Panc1 (cell line): ENCODE measurements at regions not wholly inside any gene's neighbourhood (a gene's known extent, or its start where the extent isn't known, plus 50 kb on each side); places are given as distances from the start of the nearest gene placed in this dataset.

ENCODE experiments used
- ATAC-seq: fragments of 200-7000 bp; cut with Tn5 transposase; 2 replicates; pipeline ENCODE4 v1.9.1; 2020; ENCODE audit warnings: mild to moderate bottlenecking, moderate library complexity
- BruUV-seq: library from RNA; stranded (reverse); fragments of 400-500 nt; replicated peaks from 2 replicates; lab custom pipeline; 2021; lab: Mats Ljungman, UMichigan
- CTCF ChIA-PET: fragments of 300-600 bp; sonication (Branson Sonifier 250); formaldehyde crosslinking; loops from one replicate; lab custom pipeline; 2022; ENCODE audit warnings: antibody characterized with exemption; lab: Charles Lee
- POLR2A ChIA-PET: fragments of 300-600 bp; sonication (Branson Sonifier 250); formaldehyde crosslinking; loops from one replicate; lab custom pipeline; 2022; ENCODE audit warnings: antibody characterized with exemption; lab: Charles Lee
- DNase-seq: peaks from one replicate; pipeline ENCODE4 v3.0.0-alpha.2; 2010; ENCODE audit warnings: low read depth, low spot score
- H3K27ac ChIP-seq: 2 replicates; pipeline ENCODE4 v1.5.1; 2011; ENCODE audit warnings: mild to moderate bottlenecking, low read length, inconsistent platforms
- H3K27me3 ChIP-seq: fragments of 200-500 bp; sonication (Bioruptor generic); 2 replicates; pipeline ENCODE4 v1.6.0; 2014; ENCODE audit warnings: low read length, inconsistent platforms; ENCODE audit not compliant: control insufficient read depth, insufficient read depth
- H3K36me3 ChIP-seq: fragments of 200-500 bp; sonication (Bioruptor generic); 2 replicates; pipeline ENCODE4 v1.5.1; 2014; ENCODE audit warnings: inconsistent platforms, mild to moderate bottlenecking, low read length, moderate library complexity; ENCODE audit not compliant: control insufficient read depth, insufficient read depth
- H3K4me1 ChIP-seq: 2 replicates; pipeline ENCODE4 v1.5.1; 2011; ENCODE audit warnings: inconsistent platforms, mild to moderate bottlenecking, low read length, moderate library complexity; ENCODE audit not compliant: control insufficient read depth, insufficient read depth
- H3K4me3 ChIP-seq, 2 experiments: 2 replicates each; pipeline ENCODE4 v1.5.1; 2011 to 2012; ENCODE audit warnings: low read depth in 2 of 2, low read length in 2 of 2, mild to moderate bottlenecking in 2 of 2, inconsistent platforms in 1 of 2, moderate library complexity in 1 of 2
- H3K9me3 ChIP-seq: fragments of 200-500 bp; sonication (Bioruptor generic); 2 replicates; pipeline ENCODE4 v1.5.1; 2014; ENCODE audit warnings: low read depth, mild to moderate bottlenecking, inconsistent platforms, low read length, moderate library complexity; ENCODE audit not compliant: control insufficient read depth, insufficient read depth
- CTCF ChIP-seq: fragments of 450-650 bp; IDR thresholded peaks from 2 replicates; pipeline ENCODE4 v1.5.1; 2017; ENCODE audit warnings: mild to moderate bottlenecking
- POLR2AphosphoS5 ChIP-seq: IDR thresholded peaks from 2 replicates; pipeline ENCODE4 v1.6.1; 2012; ENCODE audit warnings: mild to moderate bottlenecking, low read depth, low read length, moderate library complexity
- SIN3A ChIP-seq: IDR thresholded peaks from 2 replicates; pipeline ENCODE4 v1.6.1; 2012; ENCODE audit warnings: low read depth, mild to moderate bottlenecking, low read length, moderate library complexity, borderline replicate concordance; ENCODE audit not compliant: insufficient read depth
- TCF7L2 ChIP-seq: IDR thresholded peaks from 2 replicates; pipeline ENCODE4 v1.6.1; 2011; ENCODE audit warnings: mild to moderate bottlenecking, low read depth, low read length, inconsistent platforms
- in situ Hi-C: cut with HindIII; loops from 2 replicates; pipeline ENCODE4 v1.10.0; 2016; ENCODE audit warnings: low sequenced_read_pairs, low pct_unique_long_range_greater_than_20kb
- intact Hi-C: fragments of 100-400 bp; cut with micrococcal nuclease; formaldehyde crosslinking; loops from one replicate; pipeline ENCODE4 v1.10.0; 2022; ENCODE audit not compliant: unreplicated experiment
- TF ChIP-seq, protein P1 (sequence below), 2 experiments: IDR thresholded peaks; 2 replicates each; pipeline ENCODE4 v1.6.1; 2011 to 2012; ENCODE audit warnings: low read depth in 2 of 2, control low read depth in 1 of 2, low read length in 1 of 2, mild to moderate bottlenecking in 1 of 2, moderate library complexity in 1 of 2; ENCODE audit not compliant: insufficient read depth in 1 of 2

DNA sequence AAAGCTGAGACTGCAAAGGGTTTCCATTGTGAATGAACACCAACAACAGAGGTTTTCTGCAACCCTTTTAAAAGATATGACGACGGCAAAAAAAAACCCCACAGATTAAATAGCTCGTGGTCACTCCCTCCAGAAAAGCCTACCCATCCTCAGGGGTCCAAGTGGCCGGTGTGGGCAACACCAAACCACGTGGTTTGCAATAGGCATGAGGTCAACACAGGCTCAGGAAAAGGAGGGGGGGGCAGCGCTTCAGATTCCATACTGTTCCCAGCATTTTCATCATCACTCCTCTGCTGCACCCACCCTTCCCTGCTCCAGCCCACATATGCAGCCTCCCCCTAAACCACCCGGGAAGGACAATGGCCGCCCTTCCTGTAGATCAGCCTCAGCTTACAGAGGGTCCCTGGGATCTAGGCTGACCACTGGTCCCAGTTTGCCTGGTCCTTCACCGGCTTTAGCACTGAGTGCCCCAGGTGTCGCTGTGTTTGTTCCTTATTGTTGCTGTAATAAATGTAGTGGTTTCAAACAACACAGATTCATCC, 122.8 kb upstream of the PHACTR3 start:
- TF ChIP-seq POLR2AphosphoS5 = no peak
- no peak for TF ChIP-seq TCF7L2
- TF ChIP-seq, protein P1, sequence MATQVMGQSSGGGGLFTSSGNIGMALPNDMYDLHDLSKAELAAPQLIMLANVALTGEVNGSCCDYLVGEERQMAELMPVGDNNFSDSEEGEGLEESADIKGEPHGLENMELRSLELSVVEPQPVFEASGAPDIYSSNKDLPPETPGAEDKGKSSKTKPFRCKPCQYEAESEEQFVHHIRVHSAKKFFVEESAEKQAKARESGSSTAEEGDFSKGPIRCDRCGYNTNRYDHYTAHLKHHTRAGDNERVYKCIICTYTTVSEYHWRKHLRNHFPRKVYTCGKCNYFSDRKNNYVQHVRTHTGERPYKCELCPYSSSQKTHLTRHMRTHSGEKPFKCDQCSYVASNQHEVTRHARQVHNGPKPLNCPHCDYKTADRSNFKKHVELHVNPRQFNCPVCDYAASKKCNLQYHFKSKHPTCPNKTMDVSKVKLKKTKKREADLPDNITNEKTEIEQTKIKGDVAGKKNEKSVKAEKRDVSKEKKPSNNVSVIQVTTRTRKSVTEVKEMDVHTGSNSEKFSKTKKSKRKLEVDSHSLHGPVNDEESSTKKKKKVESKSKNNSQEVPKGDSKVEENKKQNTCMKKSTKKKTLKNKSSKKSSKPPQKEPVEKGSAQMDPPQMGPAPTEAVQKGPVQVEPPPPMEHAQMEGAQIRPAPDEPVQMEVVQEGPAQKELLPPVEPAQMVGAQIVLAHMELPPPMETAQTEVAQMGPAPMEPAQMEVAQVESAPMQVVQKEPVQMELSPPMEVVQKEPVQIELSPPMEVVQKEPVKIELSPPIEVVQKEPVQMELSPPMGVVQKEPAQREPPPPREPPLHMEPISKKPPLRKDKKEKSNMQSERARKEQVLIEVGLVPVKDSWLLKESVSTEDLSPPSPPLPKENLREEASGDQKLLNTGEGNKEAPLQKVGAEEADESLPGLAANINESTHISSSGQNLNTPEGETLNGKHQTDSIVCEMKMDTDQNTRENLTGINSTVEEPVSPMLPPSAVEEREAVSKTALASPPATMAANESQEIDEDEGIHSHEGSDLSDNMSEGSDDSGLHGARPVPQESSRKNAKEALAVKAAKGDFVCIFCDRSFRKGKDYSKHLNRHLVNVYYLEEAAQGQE (IDR thresholded peaks at IDR 0.05; ENCODE audit: insufficient read depth in 1 of 2, low read depth in 2 of 2, low read length in 1 of 2) = no peak
- TF ChIP-seq SIN3A = no peak
- no peak for TF ChIP-seq CTCF
- Histone ChIP-seq H3K27ac (no peak overlapping the region), H3K36me3 (no peaks in the 10 kb centered on the region), H3K27me3 (peaks cover 17% of the 10 kb centered on the region), H3K4me3 (no peak overlapping the region), H3K4me1 (no peaks in the 10 kb centered on the region), H3K9me3 (no peaks in the 10 kb centered on the region)
- no peak; the same call in 1 of the 2 replicates for ATAC-seq
- POLR2A ChIA-PET = no interaction called here
- CTCF ChIA-PET = no interaction called here
- in situ Hi-C loops = no loop called here
- DNase-seq = no peak
- intact Hi-C loops = no loop called here
- no TSS peak for BruUV-seq

GRCh38 chr20:59482351-59483187, 121.8 kb upstream of the PHACTR3 start:
- DNase-seq = no peak
- in situ Hi-C loops = no loop called here
- H3K27ac ChIP-seq = no peak overlapping the region
- H3K9me3 ChIP-seq = no peaks in the 10 kb centered on the region
- no TSS peak for BruUV-seq
- TF ChIP-seq CTCF (no peak), SIN3A (no peak), TCF7L2 (no peak), POLR2AphosphoS5 (no peak)
- TF ChIP-seq, protein P1 (IDR thresholded peaks at IDR 0.05; ENCODE audit: insufficient read depth in 1 of 2, low read depth in 2 of 2, low read length in 1 of 2) = no peak
- intact Hi-C loops = no loop called here
- POLR2A ChIA-PET = no interaction called here
- CTCF ChIA-PET = no interaction called here
- no peak overlapping the region for H3K4me3 ChIP-seq
- H3K27me3 ChIP-seq = peaks cover 19% of the 10 kb centered on the region
- ATAC-seq = no peak
- H3K36me3 ChIP-seq = no peaks in the 10 kb centered on the region
- H3K4me1 ChIP-seq = no peaks in the 10 kb centered on the region
